Astrocyte of the spinal cord (primary cell): ENCODE measurements at regions not wholly inside any gene's neighbourhood (a gene's known extent, or its start where the extent isn't known, plus 50 kb on each side); places are given as distances from the start of the nearest gene placed in this dataset.

Source experiments
- DNase-seq: peaks from one replicate; pipeline ENCODE4 v3.0.0; 2011; ENCODE audit warnings: low read depth, low spot score
- H3K4me3 ChIP-seq: 2 replicates; pipeline ENCODE4 v1.5.1; 2011; ENCODE audit warnings: low read depth, mild to moderate bottlenecking, low read length, moderate library complexity
- CTCF ChIP-seq: IDR thresholded peaks from 2 replicates; pipeline ENCODE4 v1.5.1; 2012; ENCODE audit warnings: low read depth, mild to moderate bottlenecking, low read length, inconsistent platforms
- in situ Hi-C: cut with HindIII; loops from 2 replicates; pipeline ENCODE4 v1.10.0; 2017; ENCODE audit warnings: low sequenced_read_pairs

DNA sequence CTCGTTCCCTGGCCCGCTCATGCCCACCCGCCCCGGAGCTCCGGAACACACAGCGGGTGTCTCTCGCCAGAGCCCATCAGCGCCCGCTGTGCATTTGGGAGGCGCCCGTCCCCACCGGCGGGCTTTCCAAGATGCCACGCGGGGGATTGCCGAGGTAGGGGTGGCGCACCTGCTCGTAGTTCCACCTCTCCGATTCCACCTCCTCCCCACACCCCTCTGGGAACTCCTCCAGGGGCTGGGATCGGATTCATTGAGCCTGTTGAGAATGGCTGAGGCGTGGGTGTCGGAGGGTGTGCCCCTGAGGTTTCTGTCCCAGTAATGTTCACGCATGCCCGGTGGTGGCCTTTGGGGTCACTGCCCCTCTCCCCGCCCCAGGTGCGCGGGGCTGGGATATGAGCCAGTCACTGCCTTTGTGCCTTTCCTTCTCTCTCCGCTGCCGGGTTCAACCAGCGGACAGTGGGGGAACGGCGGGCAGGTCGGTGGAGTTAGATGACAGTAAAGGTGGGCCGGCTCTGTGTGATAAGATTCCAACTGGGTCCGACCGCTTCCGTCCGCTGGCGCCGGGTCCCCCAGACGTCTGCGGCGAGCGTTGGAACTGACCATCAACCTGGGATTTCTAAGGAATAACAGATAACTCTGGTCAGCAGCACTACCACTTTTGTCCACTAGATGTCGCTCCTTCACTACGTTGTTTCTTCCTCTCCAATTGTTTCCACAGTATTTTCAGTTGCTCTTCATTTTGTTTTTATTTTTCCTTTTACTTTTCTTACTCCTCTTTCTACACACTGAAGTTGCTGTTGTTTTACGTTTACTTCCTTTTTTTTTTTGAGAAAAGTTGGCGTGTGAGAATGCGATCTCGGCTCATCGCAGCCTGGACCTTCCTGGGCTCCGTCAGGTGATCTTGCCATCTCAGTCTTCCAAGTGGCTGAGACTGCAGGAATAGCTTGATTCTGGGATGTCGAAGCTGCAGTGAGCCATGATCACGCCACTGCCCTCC, 178.1 kb upstream of the ALG10B start:
- in situ Hi-C loops: no loop called here
- peak; percentile 86 for TF ChIP-seq CTCF
- peak; percentile 57 for DNase-seq
- H3K4me3 ChIP-seq: peak overlapping the region; percentile 29

GRCh38 chr12:38139456-38139855, 177.1 kb upstream of the ALG10B start:
- in situ Hi-C loops: no loop called here
- H3K4me3 ChIP-seq: no peak overlapping the region
- DNase-seq: no peak
- no peak for TF ChIP-seq CTCF

- no peak for DNase-seq
- no peak for TF ChIP-seq CTCF
- in situ Hi-C loops: no loop called here
- H3K4me3 ChIP-seq: no peak overlapping the region
These were observed 175.3 kb upstream of the ALG10B start for GRCh38 chr12:38141239-38141638.

DNA sequence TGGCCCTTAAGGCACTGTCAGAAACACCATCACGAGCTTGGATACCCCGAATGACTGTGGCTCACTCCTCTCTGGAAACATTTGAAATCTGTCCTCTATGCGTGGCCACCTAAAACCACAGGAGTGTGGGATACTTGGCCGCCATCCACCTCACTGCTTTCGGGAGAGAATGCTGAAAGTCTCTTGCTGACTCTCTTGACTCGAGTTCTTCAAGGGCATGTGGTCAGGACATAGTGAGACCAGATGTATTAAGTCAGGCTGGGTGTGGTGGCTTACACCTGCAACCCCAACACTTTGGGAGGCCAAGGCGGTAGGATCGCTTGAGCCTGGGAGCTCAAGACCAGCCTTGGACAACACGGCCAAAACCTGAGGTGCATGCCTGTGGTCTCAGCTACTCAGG, 174.7 kb upstream of the ALG10B start:
- DNase-seq: no peak

DNA sequence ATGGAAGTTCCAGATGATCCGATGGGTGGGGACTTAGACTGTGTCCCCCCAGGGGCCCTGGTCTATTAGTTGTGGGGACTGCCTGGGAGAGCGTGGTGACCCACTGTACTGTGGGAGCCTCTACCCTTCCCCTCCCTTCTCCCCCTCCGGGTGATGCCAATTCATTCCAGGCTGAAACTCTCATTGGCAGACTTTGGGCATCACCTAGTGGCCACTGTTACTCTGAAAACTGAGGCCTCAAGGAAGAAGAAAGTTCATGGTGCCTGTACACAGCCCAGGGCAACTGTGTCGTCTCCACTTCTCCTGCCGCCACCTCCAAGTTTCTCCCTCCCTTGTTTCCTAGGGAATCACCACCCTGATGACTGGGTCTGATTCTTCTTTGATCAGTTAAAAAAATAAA, 173.6 kb upstream of the ALG10B start:
- TF ChIP-seq CTCF: no peak
- no peak overlapping the region for H3K4me3 ChIP-seq
- DNase-seq: no peak
- in situ Hi-C loops: no loop called here

More for the DNA sequence above, 174.7 kb upstream of the ALG10B start:
- TF ChIP-seq CTCF: no peak
- H3K4me3 ChIP-seq: no peak overlapping the region
- in situ Hi-C loops: no loop called here

DNA sequence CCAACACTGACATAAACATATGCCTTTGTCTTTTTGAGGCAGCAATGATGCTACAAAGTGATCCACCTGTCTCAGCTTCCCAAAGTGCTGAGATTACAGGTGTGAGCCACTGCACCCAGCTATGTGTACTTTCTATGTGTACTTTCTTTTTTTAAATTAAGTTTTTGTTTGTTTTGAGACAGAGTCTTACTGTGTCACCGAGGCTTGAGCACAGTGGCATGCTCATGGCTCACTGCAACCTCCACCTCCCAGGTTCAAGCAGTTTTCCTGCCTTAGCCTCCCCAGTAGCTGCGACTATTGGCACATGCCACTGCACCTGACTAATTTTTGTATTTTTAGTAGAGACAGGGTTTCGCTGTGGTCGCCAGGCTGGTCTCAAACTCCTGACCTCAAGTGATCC, 172.5 kb upstream of the ALG10B start:
- DNase-seq: no peak
- TF ChIP-seq CTCF: no peak
- in situ Hi-C loops: no loop called here
- no peak overlapping the region for H3K4me3 ChIP-seq
